ENCODE measurements at regions not wholly inside any gene's neighbourhood (a gene's known extent, or its start where the extent isn't known, plus 50 kb on each side); places are given as distances from the start of the nearest gene placed in this dataset.
A peak's percentile ranks its signal among the peaks of the same experiment; 100 is the strongest.

DNA sequence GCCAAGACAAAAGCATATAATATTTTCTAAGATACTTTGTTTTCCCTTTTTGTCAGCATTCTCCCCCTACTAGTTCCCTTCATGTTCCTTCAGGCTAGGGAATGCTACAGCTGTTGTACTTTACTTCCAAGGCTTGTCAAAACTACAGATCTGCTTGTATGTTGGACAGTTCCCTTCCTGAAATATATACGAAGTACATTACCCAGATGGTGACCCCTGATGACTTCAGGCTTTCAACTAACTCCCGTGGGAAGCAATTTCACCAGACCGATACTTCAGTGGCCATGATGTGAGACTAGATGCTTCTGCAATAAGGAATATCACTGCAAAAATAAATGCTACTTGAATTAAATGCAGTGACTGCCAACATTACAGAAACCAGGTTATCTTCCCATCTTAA, 332.8 kb downstream of the SH2D1A start:
- H3K27me3 ChIP-seq (ENCODE audit: control insufficient read depth in 2 of 2, insufficient read depth in 2 of 2, low read length in 2 of 2): no peaks in the 10 kb centered on the region
- no peak overlapping the region for H2AFZ ChIP-seq (ENCODE audit: low read depth, low read length)
- DNase-seq (ENCODE audit: extremely low read depth in 1 of 4, low spot score in 3 of 4): no peak
- in situ Hi-C loops (cut with MboI) (no loop called here), intact Hi-C loops (cut with micrococcal nuclease) (no loop called here)
- no peak for ATAC-seq
- no peak overlapping the region for H3K9ac ChIP-seq (ENCODE audit: insufficient read depth in 1 of 2, low read depth in 2 of 2, low read length in 2 of 2)
- no peaks in the 10 kb centered on the region for H3K36me3 ChIP-seq (ENCODE audit: control insufficient read depth, insufficient read depth, low read length)
- no peaks in the 10 kb centered on the region for H3K4me1 ChIP-seq (replicated peaks in 1 of 2; ENCODE audit: control insufficient read depth in 2 of 2, insufficient read depth in 2 of 2, low read length in 2 of 2)
- no peaks in the 10 kb centered on the region for H4K20me1 ChIP-seq (replicated peaks; ENCODE audit: control insufficient read depth, insufficient read depth, low read length)
- H3K4me2 ChIP-seq (ENCODE audit: insufficient read depth, low read length): no peak overlapping the region
- ChIA-PET POLR2A (no interaction called here), CTCF (ENCODE audit: low intra/inter-chr PET ratio) (no interaction called here)
- no peaks in the 10 kb centered on the region for H3K9me1 ChIP-seq (ENCODE audit: control insufficient read depth, insufficient read depth, low read length)
- no TSS peak for BruUV-seq (replicated peaks)
- H3K79me2 ChIP-seq (ENCODE audit: control insufficient read depth, insufficient read depth, low read length): no peaks in the 10 kb centered on the region
- H3K4me3 ChIP-seq: no peak overlapping the region
- no peak overlapping the region for H3K27ac ChIP-seq (ENCODE audit: extremely low read depth, low read depth, low read length)
- H3K9me3 ChIP-seq (replicated peaks; ENCODE audit: control insufficient read depth, insufficient read depth, low read depth, low read length): no peaks in the 10 kb centered on the region
- FAIRE-seq: no peak
- WGBS (ENCODE audit: insufficient coverage, low coverage, missing lambda C conversion rate): 25% methylated on average over 3 of the region's 3 CpGs
- TF ChIP-seq, protein P1, sequence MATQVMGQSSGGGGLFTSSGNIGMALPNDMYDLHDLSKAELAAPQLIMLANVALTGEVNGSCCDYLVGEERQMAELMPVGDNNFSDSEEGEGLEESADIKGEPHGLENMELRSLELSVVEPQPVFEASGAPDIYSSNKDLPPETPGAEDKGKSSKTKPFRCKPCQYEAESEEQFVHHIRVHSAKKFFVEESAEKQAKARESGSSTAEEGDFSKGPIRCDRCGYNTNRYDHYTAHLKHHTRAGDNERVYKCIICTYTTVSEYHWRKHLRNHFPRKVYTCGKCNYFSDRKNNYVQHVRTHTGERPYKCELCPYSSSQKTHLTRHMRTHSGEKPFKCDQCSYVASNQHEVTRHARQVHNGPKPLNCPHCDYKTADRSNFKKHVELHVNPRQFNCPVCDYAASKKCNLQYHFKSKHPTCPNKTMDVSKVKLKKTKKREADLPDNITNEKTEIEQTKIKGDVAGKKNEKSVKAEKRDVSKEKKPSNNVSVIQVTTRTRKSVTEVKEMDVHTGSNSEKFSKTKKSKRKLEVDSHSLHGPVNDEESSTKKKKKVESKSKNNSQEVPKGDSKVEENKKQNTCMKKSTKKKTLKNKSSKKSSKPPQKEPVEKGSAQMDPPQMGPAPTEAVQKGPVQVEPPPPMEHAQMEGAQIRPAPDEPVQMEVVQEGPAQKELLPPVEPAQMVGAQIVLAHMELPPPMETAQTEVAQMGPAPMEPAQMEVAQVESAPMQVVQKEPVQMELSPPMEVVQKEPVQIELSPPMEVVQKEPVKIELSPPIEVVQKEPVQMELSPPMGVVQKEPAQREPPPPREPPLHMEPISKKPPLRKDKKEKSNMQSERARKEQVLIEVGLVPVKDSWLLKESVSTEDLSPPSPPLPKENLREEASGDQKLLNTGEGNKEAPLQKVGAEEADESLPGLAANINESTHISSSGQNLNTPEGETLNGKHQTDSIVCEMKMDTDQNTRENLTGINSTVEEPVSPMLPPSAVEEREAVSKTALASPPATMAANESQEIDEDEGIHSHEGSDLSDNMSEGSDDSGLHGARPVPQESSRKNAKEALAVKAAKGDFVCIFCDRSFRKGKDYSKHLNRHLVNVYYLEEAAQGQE (IDR thresholded peaks at IDR 0.05; ENCODE audit: borderline replicate concordance): peak; percentile 23; the same call in 1 of the 2 replicates
- TF ChIP-seq, protein P1 (CRISPR knock-in tag; IDR thresholded peaks at IDR 0.05; ENCODE audit: low read depth): no peak
- TF ChIP-seq ZNF184 (CRISPR knock-in tag; IDR thresholded peaks at IDR 0.05): no peak
- no peak for TF ChIP-seq BHLHE40 (IDR thresholded peaks at IDR 0.05; ENCODE audit: low read length)
- no peak for TF ChIP-seq ESRRA (IDR thresholded peaks at IDR 0.05; ENCODE audit: borderline replicate concordance, low read depth)
- no peak for TF ChIP-seq MYBL2 (IDR thresholded peaks at IDR 0.05; ENCODE audit: low read depth)
- TF ChIP-seq MYBL2 (CRISPR knock-in tag; IDR thresholded peaks at IDR 0.05; ENCODE audit: borderline replicate concordance): no peak

All from K562 (cell line).